H9 (cell line): ENCODE measurements at regions not wholly inside any gene's neighbourhood (a gene's known extent, or its start where the extent isn't known, plus 50 kb on each side); places are given as distances from the start of the nearest gene placed in this dataset.

Source experiments
- DNase-seq: peaks from one replicate; pipeline ENCODE4 v3.0.0-alpha.2; 2017
- H2AFZ ChIP-seq: one replicate; pipeline ENCODE4 v1.6.1; 2013; ENCODE audit warnings: mild to moderate bottlenecking, low read length, control low read depth, moderate library complexity
- H2AK5ac ChIP-seq: 2 replicates; pipeline ENCODE4 v1.6.1; 2013; ENCODE audit warnings: low read length, control low read depth, mixed read lengths; ENCODE audit not compliant: insufficient read length
- H2BK120ac ChIP-seq: one replicate; pipeline ENCODE4 v1.6.1; 2013; ENCODE audit warnings: low read depth, mild to moderate bottlenecking, low read length, control low read depth, inconsistent platforms; ENCODE audit not compliant: poor library complexity, severe bottlenecking
- H2BK12ac ChIP-seq: 2 replicates; pipeline ENCODE4 v1.6.1; 2013; ENCODE audit warnings: low read length, control low read depth, mixed read lengths, low read depth; ENCODE audit not compliant: insufficient read length
- H2BK15ac ChIP-seq: 2 replicates; pipeline ENCODE4 v1.6.1; 2013; ENCODE audit warnings: low read depth, low read length, control low read depth
- H2BK20ac ChIP-seq: one replicate; pipeline ENCODE4 v1.6.1; 2013; ENCODE audit warnings: low read depth, mild to moderate bottlenecking, low read length, control low read depth, inconsistent platforms; ENCODE audit not compliant: poor library complexity, severe bottlenecking
- H2BK5ac ChIP-seq: 2 replicates; pipeline ENCODE4 v1.6.1; 2013; ENCODE audit warnings: low read length, control low read depth, mixed read lengths; ENCODE audit not compliant: insufficient read length
- H3K14ac ChIP-seq: 2 replicates; pipeline ENCODE4 v1.6.1; 2013; ENCODE audit warnings: low read length, control low read depth; ENCODE audit not compliant: insufficient read depth
- H3K18ac ChIP-seq: 2 replicates; pipeline ENCODE4 v1.6.1; 2013; ENCODE audit warnings: low read depth, mild to moderate bottlenecking, mixed read lengths, low read length, control low read depth; ENCODE audit not compliant: insufficient read length
- H3K23ac ChIP-seq: 2 replicates; pipeline ENCODE4 v1.6.1; 2013; ENCODE audit warnings: low read length, control low read depth, mixed read lengths, low read depth; ENCODE audit not compliant: insufficient read length
- H3K23me2 ChIP-seq: 2 replicates; pipeline ENCODE4 v1.6.1; 2013; ENCODE audit warnings: low read depth, mild to moderate bottlenecking, mixed read lengths, low read length, control low read depth; ENCODE audit not compliant: insufficient read length, poor library complexity, severe bottlenecking
- H3K27ac ChIP-seq: 2 replicates; pipeline ENCODE4 v1.5.1; 2013; ENCODE audit warnings: low read length, control low read depth, mixed read lengths, low read depth; ENCODE audit not compliant: insufficient read length
- H3K27me3 ChIP-seq: 2 replicates; pipeline ENCODE4 v1.6.1; 2013; ENCODE audit warnings: low read length, control low read depth, inconsistent platforms; ENCODE audit not compliant: insufficient read depth
- H3K4ac ChIP-seq: 2 replicates; pipeline ENCODE4 v1.6.1; 2013; ENCODE audit warnings: low read depth, mild to moderate bottlenecking, control low read depth, inconsistent platforms, low read length, moderate library complexity
- H3K4me1 ChIP-seq: 2 replicates; pipeline ENCODE4 v1.6.1; 2013; ENCODE audit warnings: low read length, control low read depth, inconsistent platforms; ENCODE audit not compliant: insufficient read depth
- H3K4me2 ChIP-seq: 2 replicates; pipeline ENCODE4 v1.6.1; 2013; ENCODE audit warnings: low read length, control low read depth, mixed read lengths; ENCODE audit not compliant: insufficient read length, insufficient read depth
- H3K56ac ChIP-seq: 2 replicates; pipeline ENCODE4 v1.6.1; 2013; ENCODE audit warnings: low read depth, mild to moderate bottlenecking, mixed read lengths, low read length, control low read depth; ENCODE audit not compliant: insufficient read length
- H3K79me1 ChIP-seq: 2 replicates; pipeline ENCODE4 v1.6.1; 2013; ENCODE audit warnings: low read depth, mild to moderate bottlenecking, moderate library complexity, low read length, control low read depth, inconsistent platforms; ENCODE audit not compliant: insufficient read depth, poor library complexity, severe bottlenecking
- H3K79me2 ChIP-seq: 2 replicates; pipeline ENCODE4 v1.6.1; 2013; ENCODE audit warnings: low read length, control low read depth, inconsistent platforms; ENCODE audit not compliant: insufficient read depth
- H3K9ac ChIP-seq: 2 replicates; pipeline ENCODE4 v1.6.1; 2013; ENCODE audit warnings: low read length, control low read depth, mixed read lengths; ENCODE audit not compliant: insufficient read length; ENCODE audit errors: extremely low read depth
- H3K9me3 ChIP-seq: one replicate; pipeline ENCODE4 v1.6.1; 2013; ENCODE audit warnings: low read depth, low read length, inconsistent platforms; ENCODE audit not compliant: control insufficient read depth
- H3T11ph ChIP-seq: one replicate; pipeline ENCODE4 v1.6.1; 2013; ENCODE audit warnings: mild to moderate bottlenecking, low read length, control low read depth, inconsistent platforms
- H4K20me1 ChIP-seq: one replicate; pipeline ENCODE4 v1.6.1; 2013; ENCODE audit not compliant: control insufficient read depth, insufficient read length, insufficient read depth
- H4K5ac ChIP-seq: 2 replicates; pipeline ENCODE4 v1.6.1; 2013; ENCODE audit warnings: low read depth, mild to moderate bottlenecking, mixed read lengths, low read length, control low read depth; ENCODE audit not compliant: insufficient read length
- H4K8ac ChIP-seq: replicated peaks from 2 replicates; pipeline ENCODE4 v1.6.1; 2013; ENCODE audit warnings: low read length, control low read depth, mixed read lengths, low read depth; ENCODE audit not compliant: insufficient read length
- H4K91ac ChIP-seq: 2 replicates; pipeline ENCODE4 v1.6.1; 2013; ENCODE audit warnings: low read depth, mild to moderate bottlenecking, moderate library complexity, mixed read lengths, low read length, control low read depth; ENCODE audit not compliant: insufficient read length
- H3K27ac Mint-ChIP-seq, 3 experiments: 2 replicates in 2 of 3; 3 replicates in 1 of 3; pipeline ENCODE4 v1.8.0; 2020 to 2021; ENCODE audit warnings: mixed read lengths in 3 of 3, mild to moderate bottlenecking in 1 of 3, moderate library complexity in 1 of 3
- H3K27me3 Mint-ChIP-seq: 2 replicates; pipeline ENCODE4 v1.8.0; 2021; ENCODE audit warnings: low read depth, mild to moderate bottlenecking, moderate library complexity, mixed read lengths
- H3K36me3 Mint-ChIP-seq, 3 experiments: 2 replicates in 2 of 3; 3 replicates in 1 of 3; pipeline ENCODE4 v1.8.0; 2020 to 2021; ENCODE audit warnings: low read depth in 3 of 3, mixed read lengths in 3 of 3; ENCODE audit not compliant: insufficient read depth in 1 of 3
- H3K4me1 Mint-ChIP-seq, 2 experiments: 2 replicates each; pipeline ENCODE4 v1.8.0; 2020; ENCODE audit warnings: mixed read lengths in 2 of 2
- H3K4me3 Mint-ChIP-seq, 2 experiments: 2 replicates in 1 of 2; 3 replicates in 1 of 2; pipeline ENCODE4 v1.8.0; 2020 to 2021; ENCODE audit warnings: mild to moderate bottlenecking in 2 of 2, mixed read lengths in 2 of 2, moderate library complexity in 1 of 2
- H3K9me3 Mint-ChIP-seq, 2 experiments: 2 replicates in 1 of 2; 3 replicates in 1 of 2; pipeline ENCODE4 v1.8.0; 2020; ENCODE audit warnings: mild to moderate bottlenecking in 2 of 2, mixed read lengths in 2 of 2, moderate library complexity in 1 of 2
- WGBS: extraction: QIAGEN DNeasy Blood & Tissue Kit; methylation state at CpG from one replicate; pipeline ENCODE4 v1.1.7; 2013; ENCODE audit warnings: missing lambda C conversion rate, low lambda C conversion rate, mixed read lengths; ENCODE audit not compliant: insufficient read length; ENCODE audit errors: extremely low coverage; 5-methylcytosine and 5-hydroxymethylcytosine counted together
- TF ChIP-seq, protein P1 (sequence below): fragments of 200-600 bp; sonication (generic); conservative IDR thresholded peaks from 3 replicates; pipeline ENCODE4 v1.8.0; 2021; ENCODE audit warnings: antibody characterized with exemption, mild to moderate bottlenecking

DNA sequence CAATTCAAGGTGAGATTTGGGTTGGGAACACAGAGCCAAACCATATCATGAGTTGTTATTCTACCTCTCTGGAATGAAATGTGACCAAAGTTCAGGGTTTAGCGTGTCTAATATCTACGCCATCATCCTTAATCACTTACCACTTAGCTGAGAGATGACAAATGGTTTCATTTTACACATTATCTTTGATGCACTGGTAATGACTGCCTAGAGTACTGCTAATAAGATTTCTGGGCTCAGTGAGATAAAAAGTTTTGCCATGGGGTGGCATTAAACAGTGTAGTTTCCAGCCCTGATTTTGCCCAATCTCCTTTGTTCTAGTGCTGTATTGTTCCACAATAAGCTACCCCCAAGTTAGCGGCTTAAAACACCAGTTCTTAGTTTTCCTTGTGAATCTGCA, 367.2 kb downstream of the MLLT3 start:
- Histone ChIP-seq H3K9me3 (no peaks in the 10 kb centered on the region), H3K79me1 (no peaks in the 10 kb centered on the region), H3K9ac (no peak overlapping the region), H4K91ac (no peak overlapping the region), H3K27ac (no peak overlapping the region), H2BK5ac (no peak overlapping the region), H3K79me2 (no peaks in the 10 kb centered on the region), H3K23ac (no peak overlapping the region), H2AFZ (no peak overlapping the region), H3K27me3 (no peaks in the 10 kb centered on the region), H2BK20ac (no peak overlapping the region), H2BK12ac (no peak overlapping the region), H3K14ac (no peak overlapping the region), H4K20me1 (no peaks in the 10 kb centered on the region), H3T11ph (no peak overlapping the region), H3K23me2 (no peaks in the 10 kb centered on the region), H2AK5ac (no peak overlapping the region), H4K8ac (no peak overlapping the region), H2BK15ac (no peak overlapping the region), H2BK120ac (no peak overlapping the region), H3K4ac (no peak overlapping the region), H3K4me2 (no peak overlapping the region), H3K4me1 (no peaks in the 10 kb centered on the region), H4K5ac (no peak overlapping the region), H3K56ac (no peak overlapping the region), H3K18ac (no peak overlapping the region)
- H3K4me3 Mint-ChIP-seq = no peak overlapping the region
- H3K36me3 Mint-ChIP-seq = no peaks in the 10 kb centered on the region; a peak in 1 of 7 replicates
- no CpG with 5 or more reads among the region's 3 CpGs for WGBS
- peaks cover 9 to 10% of the 10 kb centered on the region in 2 experiments for H3K4me1 Mint-ChIP-seq
- DNase-seq = no peak
- TF ChIP-seq, protein P1, sequence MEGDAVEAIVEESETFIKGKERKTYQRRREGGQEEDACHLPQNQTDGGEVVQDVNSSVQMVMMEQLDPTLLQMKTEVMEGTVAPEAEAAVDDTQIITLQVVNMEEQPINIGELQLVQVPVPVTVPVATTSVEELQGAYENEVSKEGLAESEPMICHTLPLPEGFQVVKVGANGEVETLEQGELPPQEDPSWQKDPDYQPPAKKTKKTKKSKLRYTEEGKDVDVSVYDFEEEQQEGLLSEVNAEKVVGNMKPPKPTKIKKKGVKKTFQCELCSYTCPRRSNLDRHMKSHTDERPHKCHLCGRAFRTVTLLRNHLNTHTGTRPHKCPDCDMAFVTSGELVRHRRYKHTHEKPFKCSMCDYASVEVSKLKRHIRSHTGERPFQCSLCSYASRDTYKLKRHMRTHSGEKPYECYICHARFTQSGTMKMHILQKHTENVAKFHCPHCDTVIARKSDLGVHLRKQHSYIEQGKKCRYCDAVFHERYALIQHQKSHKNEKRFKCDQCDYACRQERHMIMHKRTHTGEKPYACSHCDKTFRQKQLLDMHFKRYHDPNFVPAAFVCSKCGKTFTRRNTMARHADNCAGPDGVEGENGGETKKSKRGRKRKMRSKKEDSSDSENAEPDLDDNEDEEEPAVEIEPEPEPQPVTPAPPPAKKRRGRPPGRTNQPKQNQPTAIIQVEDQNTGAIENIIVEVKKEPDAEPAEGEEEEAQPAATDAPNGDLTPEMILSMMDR = no peak
- no peak overlapping the region for H3K27ac Mint-ChIP-seq
- H3K27me3 Mint-ChIP-seq = peaks cover 8% of the 10 kb centered on the region
- H3K9me3 Mint-ChIP-seq = no peaks in the 10 kb centered on the region
